UCSD-AML1 (cell line): ENCODE measurements at regions not wholly inside any gene's neighbourhood (a gene's known extent, or its start where the extent isn't known, plus 50 kb on each side); places are given as distances from the start of the nearest gene placed in this dataset.

Source experiments
- DNase-seq: peaks from one replicate; lab custom pipeline; 2025; ENCODE audit not compliant: unreplicated experiment; lab: John Stamatoyannopoulos, UW

- no peak for DNase-seq
Measured at GRCh38 chr12:130254461-130255276, 83.0 kb upstream of the PIWIL1 start.

- DNase-seq: no peak
Measured at GRCh38 chr12:130258863-130259262, 78.8 kb upstream of the PIWIL1 start.

GRCh38 chr12:130263025-130263424 lies 74.7 kb upstream of the PIWIL1 start:
- no peak for DNase-seq

DNA sequence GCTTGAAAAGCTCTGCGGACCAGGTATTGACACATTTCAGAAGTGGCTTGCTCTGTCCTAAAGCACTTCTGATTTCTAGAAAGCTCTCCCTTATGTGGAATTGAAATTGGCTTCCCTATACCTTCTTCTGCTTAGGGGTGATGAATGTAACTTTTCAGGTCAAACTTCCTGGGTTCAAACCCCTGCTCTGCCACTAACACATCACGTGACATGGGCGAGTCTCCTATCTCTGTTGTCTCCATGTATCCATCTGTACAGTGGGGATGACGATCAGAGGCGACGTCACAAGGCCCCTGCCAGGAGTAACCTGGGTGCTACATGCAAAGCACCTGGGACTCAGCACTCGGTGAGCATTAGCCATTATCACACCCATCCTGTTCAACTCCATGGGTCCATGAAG lies 73.7 kb upstream of the PIWIL1 start:
- DNase-seq: no peak

DNA sequence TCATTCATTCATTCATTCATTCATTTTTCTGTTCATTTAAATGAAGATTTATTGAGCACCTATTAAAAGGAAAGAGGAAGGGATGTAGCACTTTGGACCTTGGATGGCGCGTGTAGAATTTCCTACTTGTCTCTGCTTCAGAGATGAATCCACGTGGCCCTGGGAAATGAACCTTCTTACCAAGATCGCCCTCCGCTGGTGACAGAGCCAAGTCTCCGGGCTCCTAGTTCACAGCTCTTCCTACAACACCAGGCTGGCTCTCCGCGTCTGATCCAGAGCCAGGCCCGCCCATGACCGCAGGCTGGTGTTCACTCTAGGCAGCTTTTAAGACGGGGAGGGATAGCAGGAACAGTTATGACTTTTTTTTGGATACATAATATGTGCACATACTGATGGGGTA lies 70.9 kb upstream of the PIWIL1 start:
- peak; percentile 40 for DNase-seq

DNA sequence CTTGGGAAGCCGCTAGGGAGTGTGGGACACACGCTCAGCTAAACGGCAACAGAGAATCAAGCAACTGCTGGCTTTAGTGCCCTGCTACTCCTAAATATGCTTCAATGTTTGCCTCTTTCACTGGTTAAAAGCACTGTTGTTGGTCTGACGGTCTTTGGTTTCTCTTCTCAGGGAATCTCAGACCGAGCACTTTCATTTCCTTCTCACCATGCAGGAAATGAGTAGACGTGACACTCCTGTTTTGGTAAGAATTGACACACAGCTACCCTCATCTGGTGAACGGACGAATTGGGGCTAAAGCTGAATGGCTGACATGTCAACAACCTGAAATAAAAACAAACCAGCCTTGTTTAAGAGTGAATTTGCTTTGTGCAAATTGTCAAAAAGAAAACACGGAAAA lies 57.5 kb upstream of the PIWIL1 start:
- DNase-seq: no peak

- no peak for DNase-seq
Measured at GRCh38 chr12:130280742-130281141, 56.9 kb upstream of the PIWIL1 start.

GRCh38 chr12:130281153-130281799 lies 56.4 kb upstream of the PIWIL1 start:
- no peak for DNase-seq

GRCh38 chr12:130286041-130286440 lies 51.6 kb upstream of the PIWIL1 start:
- no peak for DNase-seq

GRCh38 chr12:130286741-130287440 lies 50.8 kb upstream of the PIWIL1 start:
- DNase-seq: no peak
